ENCODE measurements at regions not wholly inside any gene's neighbourhood (a gene's known extent, or its start where the extent isn't known, plus 50 kb on each side); places are given as distances from the start of the nearest gene placed in this dataset.

- no peak for DNase-seq
These were observed 311.0 kb downstream of the GRIN2B start for GRCh38 chr12:13670285-13670866.

GRCh38 chr12:13668880-13669279, 312.5 kb downstream of the GRIN2B start:
- no peak for DNase-seq

- no peak for DNase-seq
These were observed 314.6 kb downstream of the GRIN2B start for GRCh38 chr12:13666806-13667205.

DNA sequence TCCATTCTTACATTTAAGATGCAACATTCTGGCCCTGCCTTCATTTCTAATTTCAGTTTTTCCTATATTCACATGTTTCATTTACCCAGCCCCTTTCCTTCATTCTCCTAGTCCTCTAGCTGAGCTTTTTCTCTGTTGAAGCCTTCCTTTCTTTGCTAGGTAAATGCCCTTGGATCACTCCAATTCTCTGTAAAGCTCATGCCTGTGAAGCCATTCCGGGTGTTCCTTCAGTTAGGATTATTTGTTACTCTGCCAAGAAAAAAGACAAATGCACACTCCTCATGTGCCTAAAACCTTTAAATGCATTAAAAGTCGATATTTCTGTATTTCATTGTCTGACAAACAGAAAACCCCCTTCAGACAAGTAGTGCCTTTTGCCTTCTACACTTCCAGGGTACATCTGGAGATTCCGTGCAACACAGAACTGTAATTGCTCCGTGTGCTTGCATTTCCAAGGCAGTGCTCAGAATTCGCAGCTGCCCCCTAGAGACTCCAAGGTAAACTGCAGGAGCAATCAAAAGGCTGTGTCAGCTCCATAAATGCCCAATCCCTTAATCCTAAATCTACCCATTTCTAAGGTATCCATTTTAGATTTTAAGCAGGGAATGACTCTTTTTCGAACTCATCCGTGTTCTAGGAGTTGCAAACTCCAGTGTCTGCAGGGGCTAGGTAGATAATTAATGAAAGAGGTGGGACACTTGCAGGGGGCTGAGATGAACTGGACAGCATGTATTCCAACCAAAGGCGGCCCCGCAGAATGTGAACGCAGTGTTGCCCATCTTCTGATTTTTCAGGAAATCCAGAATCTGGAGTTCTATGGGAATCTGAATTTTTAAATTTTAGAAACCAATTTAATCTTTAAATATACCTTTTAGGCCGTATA, 320.2 kb downstream of the GRIN2B start:
- no peak for DNase-seq

DNA sequence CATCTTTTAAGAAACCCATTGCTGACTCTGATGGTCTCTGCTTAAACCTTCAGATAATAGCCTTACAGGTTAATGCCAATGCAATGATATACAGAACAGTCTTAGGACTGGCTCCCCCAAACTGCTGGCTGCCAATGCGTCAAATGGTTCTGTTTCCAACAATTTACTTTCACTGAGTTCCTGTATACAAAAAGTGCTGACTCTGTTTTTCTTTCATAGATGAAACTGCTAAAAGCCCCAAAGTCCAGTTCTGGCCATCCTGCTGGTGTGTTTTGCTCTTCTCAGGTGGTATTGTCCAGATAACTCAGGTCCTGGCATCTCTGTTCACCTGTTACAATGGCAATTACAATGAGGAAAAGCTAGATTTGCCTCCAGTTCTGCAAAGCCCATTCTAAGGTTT, 326.9 kb downstream of the GRIN2B start:
- DNase-seq, result no peak

GRCh38 chr12:13652105-13652504, 329.3 kb downstream of the GRIN2B start:
- no peak for DNase-seq

- DNase-seq, result no peak
These were observed 345.7 kb downstream of the GRIN2B start for GRCh38 chr12:13635709-13636108.

DNA sequence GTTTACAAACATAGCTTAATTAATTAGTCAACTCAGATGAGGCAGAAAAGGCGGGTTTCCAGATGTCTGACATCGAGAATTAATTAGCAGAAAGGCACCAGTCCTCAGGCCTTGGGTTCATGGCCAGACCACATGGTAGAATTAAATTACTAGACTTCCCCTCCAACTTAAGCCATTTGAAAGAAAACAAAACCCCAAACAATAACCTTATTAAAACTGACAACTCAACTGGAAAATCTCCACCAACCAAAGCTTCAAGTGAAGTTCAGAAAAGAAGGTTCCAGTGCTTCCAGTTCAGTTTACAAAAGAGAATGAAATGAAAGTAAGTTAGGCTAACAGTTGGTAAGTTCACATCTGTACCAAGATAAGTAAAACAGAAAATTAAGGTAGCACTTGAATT, 349.5 kb downstream of the GRIN2B start:
- no peak for DNase-seq

DNA sequence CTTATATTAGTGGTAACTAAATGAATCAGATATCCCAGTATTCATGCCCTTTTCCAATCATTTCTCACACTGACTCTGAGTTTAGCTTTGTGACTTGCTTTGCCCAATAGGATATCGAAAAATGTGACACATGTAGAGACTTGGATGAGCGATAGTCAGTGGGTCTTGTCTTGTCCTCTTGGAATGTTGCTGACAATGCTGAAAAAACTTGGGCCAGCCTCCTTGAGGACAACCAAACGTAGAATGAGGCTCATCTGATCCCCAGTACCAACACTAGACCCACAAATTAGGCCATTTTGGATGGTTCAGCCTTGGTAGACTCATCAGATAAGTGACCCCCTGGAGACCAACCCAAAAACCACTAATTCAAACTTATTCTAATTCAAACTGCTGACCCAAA, 351.0 kb downstream of the GRIN2B start:
- DNase-seq, result no peak

DNA sequence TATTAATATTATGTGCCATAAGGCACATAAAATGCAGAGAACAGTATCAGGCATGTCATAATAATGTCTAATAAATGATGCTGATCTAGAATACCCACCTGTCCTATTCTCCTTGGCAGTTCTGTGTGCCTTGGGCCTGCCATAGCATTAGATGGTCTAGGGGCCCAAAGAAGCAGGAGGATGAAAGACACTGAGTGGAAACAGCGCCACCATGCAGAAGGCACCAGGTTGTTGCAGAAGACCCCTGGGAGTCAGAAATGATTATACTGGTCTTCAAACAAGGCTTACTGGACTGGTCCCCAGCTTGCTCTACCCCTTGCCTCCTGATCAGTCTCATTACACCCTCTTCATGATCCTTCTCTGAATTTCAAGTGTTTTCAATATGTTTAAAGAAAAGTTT, 353.3 kb downstream of the GRIN2B start:
- DNase-seq, result no peak

DNA sequence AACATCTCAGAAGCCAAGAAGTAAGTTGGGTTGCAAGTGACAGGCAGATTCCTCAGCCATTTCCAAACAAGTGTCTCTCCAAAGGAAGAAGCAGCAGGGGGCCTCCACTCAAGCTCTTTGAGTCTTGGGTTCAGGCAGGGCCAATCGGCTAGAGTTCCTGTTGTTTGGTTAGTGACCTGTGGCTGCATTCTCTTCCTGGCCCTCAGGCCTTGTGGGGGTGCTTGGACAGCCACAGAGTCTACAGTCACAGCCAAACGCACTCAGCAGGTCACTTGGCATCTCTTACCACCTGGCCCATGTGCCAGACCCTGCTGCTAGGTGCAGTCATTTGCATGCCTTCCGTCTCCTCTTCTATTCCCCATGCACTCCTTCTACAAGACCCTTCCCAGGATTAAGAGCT, 353.9 kb downstream of the GRIN2B start:
- no peak for DNase-seq

- no peak for DNase-seq
These were observed 368.1 kb downstream of the GRIN2B start for GRCh38 chr12:13613297-13613696.

DNA sequence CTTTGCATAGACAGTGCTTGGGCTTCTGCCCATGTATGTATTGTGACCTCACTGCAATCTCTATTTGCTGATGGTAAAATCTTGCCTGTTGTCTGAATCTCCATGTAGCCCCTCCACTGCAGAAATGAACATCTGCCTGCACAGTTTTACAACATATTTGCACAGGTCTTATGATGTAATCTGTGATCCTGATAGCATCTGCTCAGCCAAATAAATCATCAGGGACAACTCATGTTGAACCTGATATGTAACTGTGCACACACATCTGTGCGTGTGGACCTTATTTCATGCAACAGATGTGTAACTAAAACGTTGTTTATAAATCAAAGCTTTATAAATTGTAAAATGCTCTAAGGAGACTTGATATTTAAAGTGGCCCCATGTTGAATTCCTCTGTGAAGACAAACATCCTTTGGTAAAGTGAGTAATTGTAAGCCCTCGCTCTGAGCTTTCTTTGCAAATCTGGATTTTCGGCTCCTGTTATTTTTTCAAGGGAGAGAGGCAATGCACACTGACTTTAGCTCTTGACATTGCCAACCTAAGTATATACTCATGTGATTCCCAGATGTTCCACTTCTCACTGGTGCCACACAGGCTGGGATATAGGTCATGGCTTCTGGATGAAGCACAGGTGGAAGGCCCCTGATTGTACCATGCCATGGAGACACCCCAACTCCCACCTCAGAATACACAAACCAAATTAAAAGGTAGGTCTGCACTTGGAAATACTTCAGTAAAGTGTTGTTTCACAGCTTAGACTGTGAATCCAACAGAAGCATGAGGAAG, 371.3 kb downstream of the GRIN2B start:
- no peak for DNase-seq

DNA sequence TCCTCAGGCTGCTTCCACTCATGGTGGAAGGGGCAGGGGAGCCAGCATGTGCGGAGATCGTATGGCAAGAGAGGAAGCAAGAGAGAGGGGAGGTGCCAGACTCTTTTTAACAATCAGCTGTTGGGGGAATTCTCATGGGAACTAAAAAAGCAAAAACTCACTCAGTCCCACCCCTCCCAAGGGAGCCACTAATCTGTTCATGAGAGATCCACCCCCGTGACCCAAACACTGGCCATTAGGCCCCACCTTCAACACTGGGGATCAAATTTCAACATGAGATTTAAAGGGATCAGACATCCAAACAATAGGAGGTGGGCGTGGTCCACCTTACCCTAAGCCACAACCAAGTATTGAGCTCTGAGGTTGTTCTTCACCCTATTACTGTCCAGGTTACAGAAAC, 375.1 kb downstream of the GRIN2B start:
- DNase-seq, result no peak

GRCh38 chr12:13603953-13604352, 377.4 kb downstream of the GRIN2B start:
- DNase-seq, result no peak

DNA sequence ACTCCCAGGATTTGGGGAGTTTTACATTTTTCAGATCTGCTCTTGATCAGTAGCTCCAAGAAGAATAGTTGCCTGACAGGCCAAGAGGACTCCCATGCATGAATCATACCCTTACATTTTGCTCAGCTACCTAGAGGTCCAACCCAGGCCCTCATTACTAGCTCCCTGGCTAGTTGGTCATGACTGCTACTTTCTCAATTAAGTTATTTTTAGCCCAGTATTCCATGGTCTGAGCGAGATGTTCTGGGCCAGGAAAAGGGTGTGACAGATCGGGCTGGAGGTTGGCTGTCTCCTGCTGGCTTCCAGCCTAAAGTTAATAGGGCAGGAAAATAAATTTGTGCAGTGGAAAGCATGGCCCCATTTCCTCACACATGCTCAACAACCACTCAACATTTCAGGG, 379.2 kb downstream of the GRIN2B start:
- no peak for DNase-seq

- DNase-seq, result no peak
These were observed 382.2 kb downstream of the GRIN2B start for GRCh38 chr12:13599176-13599575.

GRCh38 chr12:13597837-13598236, 383.6 kb downstream of the GRIN2B start:
- no peak for DNase-seq

- no peak for DNase-seq
These were observed 384.2 kb downstream of the GRIN2B start for GRCh38 chr12:13597166-13597565.

DNA sequence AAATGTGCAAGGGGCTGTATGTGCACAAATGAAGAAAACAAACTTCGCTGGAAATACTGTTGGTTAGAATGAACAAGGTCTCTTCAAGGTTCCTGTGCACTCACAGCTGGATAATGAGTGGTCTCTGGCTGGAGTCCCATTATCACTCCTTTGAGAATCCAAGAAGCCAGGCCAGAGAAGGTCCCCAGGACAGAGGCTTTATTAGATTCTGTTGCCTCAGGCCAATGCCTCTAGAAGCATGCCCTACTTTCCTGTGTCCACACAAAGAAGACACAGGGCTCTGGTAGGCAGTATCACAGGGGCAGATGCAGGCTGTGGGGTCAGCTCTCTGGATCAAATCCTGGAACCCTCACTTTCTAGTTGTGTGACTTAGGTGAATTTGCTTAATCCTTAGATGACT, 384.7 kb downstream of the GRIN2B start:
- no peak for DNase-seq

DNA sequence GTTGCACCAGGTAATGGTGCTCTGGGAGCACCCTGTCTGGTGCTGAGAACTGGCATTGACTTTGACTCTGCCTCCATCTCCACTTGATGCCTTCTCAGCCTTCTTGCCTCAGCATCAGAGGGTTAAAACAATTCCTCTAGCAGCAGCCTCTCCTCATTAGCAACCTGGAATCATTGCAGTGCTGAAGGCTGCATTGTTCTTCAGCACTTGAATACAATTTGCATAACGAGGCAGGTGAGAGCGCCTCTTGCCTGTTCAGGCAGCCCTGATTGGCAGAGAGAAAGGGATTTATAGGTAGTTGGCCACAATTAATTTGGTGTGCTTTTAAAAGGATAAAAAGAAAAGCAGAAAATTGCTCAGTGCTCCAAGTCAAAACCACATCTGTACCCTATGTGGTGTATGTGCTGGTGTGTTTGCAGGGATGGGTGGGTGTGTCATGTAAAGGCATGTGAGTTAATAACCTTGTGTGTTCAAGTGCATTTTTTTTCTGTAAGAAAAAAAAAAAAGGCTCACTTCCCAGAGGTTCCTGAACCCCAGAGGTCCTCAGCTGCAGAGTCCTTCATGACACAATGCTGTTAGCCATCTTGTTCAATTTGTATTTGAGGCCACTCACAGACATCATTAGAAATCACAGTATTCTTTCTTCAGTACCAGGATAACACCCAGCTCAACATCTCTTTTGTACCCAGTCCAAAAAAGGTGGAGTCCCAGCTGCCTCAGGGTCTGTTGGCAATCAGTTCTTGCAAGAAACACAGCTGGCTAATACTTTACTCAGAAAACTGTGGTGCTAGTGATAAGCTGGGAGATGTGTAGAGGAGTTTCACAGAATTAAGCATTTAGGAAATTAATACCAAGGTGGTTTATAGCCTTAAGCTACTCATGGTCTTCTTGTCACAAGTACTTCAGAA, 385.6 kb downstream of the GRIN2B start:
- no peak for DNase-seq

- DNase-seq, result no peak
These were observed 386.5 kb downstream of the GRIN2B start for GRCh38 chr12:13594731-13595514.
